ENCODE measurements at regions not wholly inside any gene's neighbourhood (a gene's known extent, or its start where the extent isn't known, plus 50 kb on each side); places are given as distances from the start of the nearest gene placed in this dataset.

DNA sequence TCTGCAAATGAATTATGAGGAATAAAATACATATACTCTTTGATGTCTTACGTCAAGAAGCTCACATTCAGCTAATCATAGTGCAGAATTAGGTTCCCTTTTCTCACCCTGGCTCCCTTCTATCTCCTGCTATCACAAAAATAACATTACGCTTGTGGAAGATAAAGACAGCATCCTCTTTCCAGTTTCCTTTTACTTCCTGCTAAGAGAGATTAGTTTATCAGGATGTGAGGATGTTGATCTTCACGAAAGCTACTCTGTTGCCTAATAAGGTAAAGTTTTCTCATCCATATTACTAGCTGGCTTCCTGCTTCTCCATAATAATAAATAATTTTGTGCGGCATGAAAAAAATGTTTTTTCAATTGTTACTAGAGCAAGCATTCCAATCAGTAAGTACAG lies 217.7 kb upstream of the DCN start:
- intact Hi-C loops (cut with DNase I): no loop called here
- DNase-seq (ENCODE audit: low spot score) (no peak), ATAC-seq (no peak)

DNA sequence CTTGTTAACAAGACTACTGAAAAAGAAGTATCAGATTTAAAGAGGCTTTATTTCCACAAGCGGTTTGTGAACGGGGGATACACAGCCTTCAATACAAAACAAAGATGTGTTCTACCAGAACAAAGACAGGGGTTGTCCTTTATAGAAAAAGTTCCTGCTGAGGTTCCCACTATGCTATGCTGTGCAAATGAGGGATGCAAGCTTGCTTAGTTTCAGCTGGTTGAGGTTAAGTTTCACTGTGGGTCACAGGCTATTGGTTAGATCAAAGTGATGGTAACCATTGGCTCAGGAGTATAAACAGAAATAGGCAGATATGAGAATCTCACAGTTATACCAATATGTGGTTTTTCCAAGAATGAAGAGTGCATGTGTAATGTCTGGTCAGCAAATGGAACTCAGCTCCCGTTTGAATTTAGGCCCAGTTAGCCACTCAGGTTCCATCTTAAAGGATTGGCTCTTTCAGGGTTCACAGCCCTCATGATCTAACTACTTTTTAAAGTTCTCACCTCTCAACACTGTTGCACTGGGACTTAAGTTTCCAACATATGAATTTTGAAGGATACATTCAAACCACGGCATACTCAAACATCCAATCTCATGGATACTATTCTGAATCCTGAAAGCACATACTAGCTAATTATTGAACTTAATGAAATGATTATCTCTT lies 215.4 kb upstream of the DCN start:
- DNase-seq (ENCODE audit: low spot score) (no peak), ATAC-seq (no peak)
- intact Hi-C loops (cut with DNase I): no loop called here

DNA sequence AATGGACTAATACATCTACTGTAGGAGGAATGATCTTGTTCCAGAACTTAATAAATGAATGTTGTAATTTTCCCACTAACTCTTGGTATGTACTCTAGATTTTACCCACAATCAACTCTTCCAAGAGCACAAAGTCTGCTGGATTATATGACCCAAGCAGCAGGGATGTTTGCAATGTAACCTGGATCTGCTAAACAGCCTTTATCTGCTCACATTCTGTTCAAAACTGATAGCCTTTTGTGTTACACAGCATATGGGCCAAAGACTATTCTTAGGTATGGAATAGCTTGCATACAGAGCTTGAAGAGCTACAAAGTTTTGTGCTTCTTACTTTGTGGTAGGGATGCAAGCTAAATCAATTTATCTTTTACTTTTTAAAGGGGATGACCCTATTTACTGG lies 213.7 kb upstream of the DCN start:
- ATAC-seq (no peak), DNase-seq (ENCODE audit: low spot score) (no peak)
- intact Hi-C loops (cut with DNase I): no loop called here

DNA sequence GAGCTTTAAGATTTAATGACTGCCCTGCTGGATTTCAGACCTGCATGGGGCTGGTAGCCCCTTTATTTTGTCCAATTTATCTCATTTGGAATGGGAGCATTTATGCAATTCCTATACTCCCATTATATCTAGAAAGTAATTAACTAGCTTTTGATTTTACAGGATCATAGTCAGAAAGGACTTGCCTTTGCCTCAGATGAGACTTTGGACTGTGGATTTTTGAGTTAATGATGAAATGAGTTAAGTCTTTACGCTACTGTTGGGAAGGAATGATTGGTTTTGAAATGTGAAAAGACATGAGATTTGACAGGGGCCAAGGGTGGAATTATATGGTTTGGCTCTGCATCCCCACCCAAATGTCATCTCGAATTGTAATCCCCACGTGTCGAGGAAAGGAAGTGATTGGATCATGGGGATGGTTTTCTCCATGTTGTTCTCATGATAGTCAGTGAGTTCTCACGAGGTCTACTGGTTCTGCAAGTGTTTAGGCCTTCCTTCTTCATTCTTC lies 213.1 kb upstream of the DCN start:
- intact Hi-C loops (cut with DNase I): no loop called here
- ATAC-seq (no peak), DNase-seq (ENCODE audit: low spot score) (no peak)

DNA sequence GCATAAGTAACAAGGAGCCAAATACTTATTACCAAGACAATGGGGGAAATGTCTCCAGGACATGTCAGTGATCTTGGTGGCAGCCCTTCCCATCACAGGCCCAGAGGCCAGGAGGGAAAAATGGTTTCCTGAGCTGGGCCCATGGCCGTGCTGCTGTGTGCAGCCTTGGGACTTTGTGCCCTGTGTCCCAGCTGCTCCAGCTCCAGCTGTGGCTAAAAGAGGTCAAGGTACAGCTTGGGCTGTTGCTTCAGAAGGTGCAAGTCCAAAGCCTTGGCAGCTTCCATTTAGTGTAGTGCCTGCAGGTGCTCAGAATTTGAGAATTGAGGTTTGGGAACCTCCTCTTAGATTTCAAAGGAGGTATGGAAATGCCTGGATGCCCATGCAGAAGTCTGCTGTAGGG lies 212.3 kb upstream of the DCN start:
- intact Hi-C loops (cut with DNase I): no loop called here
- no peak for ATAC-seq
- DNase-seq (ENCODE audit: low spot score): no peak

DNA sequence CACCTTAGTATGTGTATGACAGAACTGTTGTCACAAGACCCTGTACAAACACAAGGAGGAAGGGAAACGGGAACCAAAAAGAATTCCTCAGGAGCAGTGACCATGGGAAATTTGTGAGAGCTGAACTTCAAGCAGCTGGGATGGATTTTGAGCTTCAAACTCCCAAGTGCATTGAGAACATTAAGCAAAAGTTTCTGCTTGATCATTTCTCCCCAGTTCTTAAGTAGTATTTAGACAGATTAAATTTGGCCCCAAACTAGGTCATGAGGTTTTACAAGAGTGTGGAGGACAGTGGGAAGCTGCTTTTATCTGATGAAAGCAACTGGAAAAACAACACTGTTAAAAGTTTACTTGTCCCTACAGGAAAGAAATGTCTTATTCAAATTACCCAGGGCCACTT lies 206.0 kb upstream of the DCN start:
- DNase-seq (ENCODE audit: low spot score) (no peak), ATAC-seq (no peak)
- intact Hi-C loops (cut with DNase I): no loop called here

DNA sequence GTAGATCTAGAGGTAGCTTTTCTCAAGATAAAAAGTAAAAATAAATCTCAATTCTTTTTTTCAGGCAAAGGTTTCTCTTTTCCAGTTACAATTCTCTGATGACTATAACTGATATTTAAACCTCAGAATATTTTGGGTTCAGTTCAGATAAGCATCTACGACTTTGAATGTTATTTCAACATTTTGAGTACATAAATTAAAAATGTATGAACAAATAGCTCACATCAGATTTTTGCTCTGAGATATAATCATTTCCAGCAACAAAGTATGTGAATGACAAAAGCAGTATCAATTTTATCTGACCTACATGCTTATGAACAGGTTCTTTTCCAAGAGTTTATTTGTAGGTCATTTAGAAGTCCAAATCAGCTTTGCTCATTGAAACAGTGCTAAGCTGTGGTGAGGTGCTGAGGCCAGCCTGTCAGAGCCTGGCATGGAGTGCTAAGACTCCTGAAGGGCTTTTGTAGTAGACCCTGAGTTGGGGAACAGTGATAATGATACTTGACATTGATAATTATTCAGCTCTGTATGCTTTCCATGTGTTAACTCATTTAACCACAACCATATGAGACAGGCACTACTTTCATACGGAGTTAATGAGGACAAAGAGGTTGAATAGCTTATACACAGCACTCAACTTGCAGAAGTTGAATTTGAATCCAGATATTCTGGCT lies 205.0 kb upstream of the DCN start:
- DNase-seq (ENCODE audit: low spot score) (no peak), ATAC-seq (no peak)
- intact Hi-C loops (cut with DNase I): no loop called here

DNA sequence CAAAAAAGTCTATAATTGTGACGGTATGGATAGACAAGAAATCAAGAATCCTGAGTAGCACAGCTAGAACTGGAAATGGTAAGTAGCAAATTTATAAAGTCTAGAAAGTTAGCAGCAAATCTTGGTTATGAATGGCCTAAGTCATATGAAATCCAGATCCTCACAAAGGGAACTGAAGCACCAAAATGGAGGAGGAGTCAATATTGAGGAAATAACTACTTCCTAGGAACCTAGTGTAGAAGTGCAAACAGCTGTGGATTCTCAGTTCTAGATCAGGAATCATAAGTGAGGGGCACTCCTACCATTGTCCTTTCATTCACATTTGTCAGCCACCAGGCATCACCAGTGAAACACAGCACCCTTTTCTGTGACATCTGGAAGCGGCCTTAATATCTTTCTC lies 202.2 kb upstream of the DCN start:
- DNase-seq (ENCODE audit: low spot score) (no peak), ATAC-seq (no peak)
- intact Hi-C loops (cut with DNase I): no loop called here

DNA sequence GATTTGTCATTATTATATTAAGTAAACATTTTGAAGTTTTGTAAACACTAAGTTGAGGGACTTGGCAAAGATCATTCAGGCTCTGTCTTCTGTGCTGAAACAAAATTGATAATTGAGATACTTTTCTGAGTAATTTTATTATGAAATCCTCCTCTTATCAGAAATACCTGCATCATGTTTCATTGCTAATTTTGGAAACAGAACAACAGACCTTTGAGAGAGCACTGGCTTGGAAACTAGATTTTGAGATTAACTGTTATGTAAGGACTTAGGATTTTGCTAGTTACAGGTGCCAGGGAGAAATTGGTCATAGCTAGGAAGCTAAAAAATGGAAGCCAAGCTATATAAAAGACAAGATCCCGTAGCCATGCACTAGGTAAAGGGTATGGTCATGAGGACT lies 201.7 kb upstream of the DCN start:
- no peak for ATAC-seq
- no peak for DNase-seq (ENCODE audit: low spot score)
- intact Hi-C loops (cut with DNase I): no loop called here

DNA sequence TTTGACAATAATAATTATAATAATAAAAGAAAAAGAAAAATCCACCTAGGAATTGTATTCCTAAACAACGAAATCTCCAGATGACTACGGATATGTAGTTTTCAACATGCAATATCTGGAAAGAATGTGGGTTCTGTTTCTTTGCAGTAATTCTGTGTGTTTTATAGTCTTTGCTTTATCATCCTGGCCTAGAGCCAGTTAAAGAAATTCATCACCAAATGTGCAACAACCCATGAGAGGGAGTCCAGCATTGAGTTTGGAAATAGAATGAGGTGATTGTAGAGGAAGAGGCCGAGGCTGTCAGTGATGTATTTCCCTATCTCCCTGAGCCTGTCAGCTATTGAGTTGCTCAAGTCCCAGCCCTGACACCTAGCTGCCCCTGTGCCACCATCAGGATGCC lies 200.5 kb upstream of the DCN start:
- intact Hi-C loops (cut with DNase I): no loop called here
- DNase-seq (ENCODE audit: low spot score) (no peak), ATAC-seq (no peak)

DNA sequence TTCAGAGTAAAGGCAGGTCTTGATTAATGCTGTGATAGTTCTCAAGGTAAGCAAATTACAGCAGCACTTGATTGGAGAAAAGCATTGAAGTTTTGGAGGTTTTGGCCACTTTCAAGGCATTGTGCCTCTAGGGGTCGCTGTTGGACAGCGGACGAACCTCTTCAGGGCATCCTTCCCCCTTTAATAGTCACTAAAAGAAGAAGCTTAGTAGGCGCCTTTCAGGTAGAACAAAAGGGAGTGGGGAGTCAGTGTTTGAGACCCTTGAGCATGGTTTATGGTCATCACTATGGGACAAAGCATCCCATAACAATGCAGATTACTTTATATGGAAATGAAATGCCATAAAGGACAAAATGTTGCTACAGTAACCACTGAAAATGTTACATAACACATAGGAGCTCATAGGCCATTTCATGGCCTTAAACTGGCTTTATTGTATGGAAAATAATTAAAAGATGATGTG lies 199.5 kb upstream of the DCN start:
- intact Hi-C loops (cut with DNase I): no loop called here
- ATAC-seq (peak; percentile 86), DNase-seq (ENCODE audit: low spot score) (peak; percentile 93)

DNA sequence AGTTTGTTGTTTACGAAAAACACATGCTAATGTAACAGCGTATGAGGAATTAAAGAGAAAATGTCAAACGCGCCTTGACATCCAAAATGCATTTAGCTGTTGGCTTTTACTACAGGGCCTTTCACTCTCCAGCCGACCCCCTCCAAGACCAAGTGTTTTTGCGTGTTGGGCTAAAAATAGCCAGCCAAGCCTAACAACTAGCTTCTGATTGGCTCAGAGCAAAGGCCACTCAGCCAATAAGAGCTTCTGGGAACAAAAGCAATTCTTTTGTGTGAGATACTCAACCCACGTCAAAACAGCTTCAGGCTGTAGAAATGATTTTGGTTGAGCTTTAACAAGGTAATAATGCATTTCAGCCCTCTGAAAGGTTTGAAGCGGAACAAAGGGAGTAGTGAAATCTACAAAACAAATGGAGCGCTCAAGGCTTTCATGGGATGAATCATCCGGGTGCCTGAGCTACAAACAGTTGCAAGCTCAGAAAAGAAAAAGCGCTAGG lies 198.7 kb upstream of the DCN start:
- DNase-seq (ENCODE audit: low spot score): peak; percentile 61

DNA sequence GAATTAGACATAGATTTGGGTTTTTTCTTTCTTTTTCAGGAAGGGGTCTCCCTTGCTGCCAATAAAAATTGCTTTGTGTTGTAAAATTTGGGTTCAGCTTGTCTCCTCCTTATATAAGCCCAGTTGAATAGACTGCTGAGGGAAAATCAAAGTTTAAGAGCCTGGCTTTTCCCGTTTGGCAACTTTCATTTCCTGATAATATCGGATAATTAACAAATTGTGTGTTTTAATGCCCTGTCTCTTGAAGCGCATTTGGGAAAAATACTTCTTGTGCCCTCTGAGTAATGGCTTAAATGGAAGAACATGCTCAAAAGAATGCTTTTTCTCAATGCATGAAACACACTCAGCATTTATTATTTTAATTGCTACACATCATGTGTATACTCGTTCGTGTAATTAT lies 198.0 kb upstream of the DCN start:
- intact Hi-C loops (cut with DNase I): no loop called here
- DNase-seq (ENCODE audit: low spot score) (no peak), ATAC-seq (no peak)

More for the DNA sequence above, 198.7 kb upstream of the DCN start:
- peak; percentile 92 for ATAC-seq
- intact Hi-C loops (cut with DNase I): no loop called here

DNA sequence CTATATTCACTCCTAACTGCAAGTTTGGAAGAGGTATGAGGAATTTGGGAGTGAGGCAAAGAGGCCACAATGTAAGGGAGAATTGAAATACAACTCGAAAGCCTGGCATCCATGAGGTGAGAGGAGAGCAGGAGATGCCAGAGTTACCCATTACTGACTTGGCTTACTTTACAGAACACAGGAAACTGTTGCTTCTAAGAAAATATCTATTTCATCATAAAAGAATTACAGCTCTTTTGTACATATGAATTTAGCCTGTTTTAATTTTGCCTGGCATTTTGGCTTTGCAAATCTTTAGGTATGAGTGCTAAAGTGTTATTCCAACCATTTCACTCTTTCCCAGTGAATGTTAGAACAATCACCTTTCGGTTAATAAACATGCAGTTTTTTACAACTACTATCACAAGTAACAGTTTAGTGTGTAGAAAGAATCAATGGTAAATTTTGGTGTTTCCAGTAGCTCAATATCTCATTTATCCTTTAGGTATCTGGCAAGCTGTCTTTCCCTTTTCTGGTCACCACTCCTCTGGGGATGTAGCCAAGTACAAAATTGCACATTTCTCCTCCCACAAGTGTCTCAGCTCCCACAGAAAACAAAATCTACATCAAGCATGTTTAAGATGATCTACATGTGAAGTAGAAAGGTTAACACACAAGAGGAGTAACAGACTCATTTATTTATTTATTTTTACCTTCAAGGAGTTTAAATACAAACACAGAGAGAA lies 196.6 kb upstream of the DCN start:
- no peak for ATAC-seq
- DNase-seq (ENCODE audit: low spot score): no peak
- intact Hi-C loops (cut with DNase I): loop anchor here (10.0 kb wide), 1 partner anchor 1276 kb away; no protein-coding TSS in a partner anchor

DNA sequence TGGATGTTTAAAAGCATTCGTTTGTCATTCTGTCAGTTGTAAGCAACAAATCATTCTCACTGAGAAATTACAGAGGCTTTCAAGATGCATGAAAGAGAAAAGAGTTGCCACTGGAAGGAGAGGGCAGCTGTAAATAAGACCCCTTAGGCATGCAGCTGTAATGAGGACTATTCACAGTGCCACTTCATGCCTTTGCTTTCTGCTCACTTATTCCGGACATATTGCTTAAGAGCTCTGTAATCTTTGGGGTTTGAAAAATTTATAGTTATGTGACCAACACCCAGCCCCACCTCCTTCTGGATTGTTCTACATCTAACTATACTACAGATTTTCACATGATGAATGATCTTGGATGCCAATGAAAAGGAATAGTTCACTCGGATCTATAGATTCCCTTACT lies 194.8 kb upstream of the DCN start:
- intact Hi-C loops (cut with DNase I): loop anchor here (10.0 kb wide), 1 partner anchor 1277 kb away; no protein-coding TSS in a partner anchor
- no peak for ATAC-seq
- no peak for DNase-seq (ENCODE audit: low spot score)

DNA sequence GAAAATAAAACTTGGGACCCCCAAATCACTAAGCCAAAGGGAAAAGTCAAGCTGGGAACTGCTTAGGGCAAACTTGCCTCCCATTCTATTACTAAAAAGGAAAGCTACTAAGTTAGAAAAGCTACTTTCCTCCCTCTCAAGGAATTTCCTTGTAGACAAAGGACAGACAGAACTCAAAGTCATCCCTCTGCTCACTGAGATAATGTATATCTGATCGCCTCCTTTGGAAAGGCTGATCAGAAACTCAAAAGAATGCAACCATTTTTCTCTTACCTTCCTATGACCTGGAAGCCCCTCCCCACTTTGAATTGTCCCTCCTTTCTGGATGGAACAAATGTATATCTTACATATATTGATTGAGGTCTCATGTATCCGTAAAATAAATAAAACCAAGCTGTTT lies 190.5 kb upstream of the DCN start:
- ATAC-seq (no peak), DNase-seq (ENCODE audit: low spot score) (no peak)
- intact Hi-C loops (cut with DNase I): loop anchor here (10.0 kb wide), 1 partner anchor 1282 kb away; no protein-coding TSS in a partner anchor

DNA sequence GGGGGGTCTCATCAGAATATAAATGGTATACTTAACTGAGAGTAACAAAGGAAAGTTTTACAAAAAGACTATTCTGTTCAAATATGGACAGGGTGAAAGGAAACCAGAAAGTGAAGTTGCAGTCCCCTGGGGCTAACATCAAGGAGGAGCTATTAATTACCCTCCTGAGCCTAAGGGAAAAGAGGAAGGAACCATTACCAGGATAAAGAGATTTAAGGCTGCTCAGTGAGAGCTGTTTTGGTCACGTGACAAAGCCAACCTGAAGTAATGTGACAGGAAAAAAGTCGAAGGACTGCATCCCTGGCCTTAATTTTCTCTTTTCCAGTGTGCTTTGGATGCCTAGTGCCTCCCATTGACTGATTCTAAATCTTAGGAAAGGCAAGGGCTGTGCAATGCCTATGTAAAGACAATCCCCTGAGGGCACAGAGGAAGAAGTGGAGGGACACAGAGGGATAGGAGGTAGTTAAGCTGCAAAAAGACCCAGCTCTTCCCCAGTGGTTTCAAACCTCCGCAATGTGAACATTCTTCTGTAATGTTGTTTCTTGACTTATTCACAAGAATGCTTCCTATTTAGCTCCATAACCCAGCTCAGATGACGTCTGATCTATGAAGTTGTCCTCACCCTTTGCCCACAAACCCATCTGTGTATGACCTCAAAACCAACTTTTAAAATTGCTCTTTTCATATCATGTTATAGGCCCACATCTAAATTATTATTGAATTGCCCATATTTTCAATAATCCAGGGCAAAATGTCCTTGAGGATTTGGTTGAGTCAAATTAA lies 187.7 kb upstream of the DCN start:
- ATAC-seq: no peak
- intact Hi-C loops (cut with DNase I): loop anchor here (10.0 kb wide), 1 partner anchor 1285 kb away; no protein-coding TSS in a partner anchor
- no peak for DNase-seq (ENCODE audit: low spot score)

DNA sequence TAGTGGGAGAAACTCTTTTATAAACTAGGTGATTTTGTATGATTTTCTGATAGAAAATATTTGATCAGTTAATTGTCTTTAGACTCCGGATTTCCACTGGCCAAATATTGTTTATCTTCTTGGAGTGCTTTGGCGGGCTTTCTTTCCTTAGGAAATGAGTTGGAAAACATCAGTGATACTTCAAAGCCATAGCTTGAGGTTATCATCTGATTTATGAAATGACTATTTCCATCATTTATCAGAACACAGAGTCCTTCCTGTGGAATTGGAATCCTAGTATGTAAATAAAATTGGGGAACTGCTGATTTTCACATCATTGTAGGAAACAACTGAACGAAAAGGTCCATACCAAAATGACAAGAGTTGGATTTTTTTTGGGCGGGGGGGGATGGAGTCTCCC lies 186.0 kb upstream of the DCN start:
- DNase-seq (ENCODE audit: low spot score) (no peak), ATAC-seq (no peak)
- intact Hi-C loops (cut with DNase I): no loop called here

DNA sequence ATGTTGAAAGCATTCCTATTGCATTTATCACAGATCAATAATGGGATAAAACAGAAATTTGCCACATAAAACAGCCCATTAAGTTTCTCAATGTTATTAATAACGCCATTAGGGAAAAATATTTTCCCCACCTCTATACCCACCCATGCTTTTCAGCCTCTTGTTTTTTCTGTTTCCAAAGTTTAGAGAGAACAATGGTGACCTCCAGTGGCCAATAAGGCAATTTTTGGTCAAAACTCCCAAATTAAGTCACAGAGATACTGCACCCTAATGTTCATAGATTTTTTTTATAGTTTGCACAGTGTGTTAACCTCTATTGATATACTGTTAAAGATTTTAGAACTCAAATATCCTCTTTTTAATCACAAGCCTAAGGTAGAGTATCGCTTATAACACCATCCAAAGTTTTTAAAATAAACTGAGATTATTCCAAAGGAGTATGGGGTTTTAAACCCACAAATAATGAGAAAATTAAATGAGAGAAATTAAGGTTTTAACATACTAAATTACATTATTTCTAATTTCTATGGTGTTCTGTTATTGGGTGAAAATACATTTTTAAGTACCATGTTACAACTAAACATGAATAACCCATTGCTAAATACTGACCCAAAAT lies 184.7 kb upstream of the DCN start:
- no peak for DNase-seq (ENCODE audit: low spot score)
- no peak for ATAC-seq
- intact Hi-C loops (cut with DNase I): no loop called here

Data from sciatic nerve (tissue), 2 donors.